Activated T-cell treated with anti-CD3 and anti-CD28 coated beads, Interleukin-2, amount 50 U/mL, for 4 hours (primary cell): ENCODE measurements at regions not wholly inside any gene's neighbourhood (a gene's known extent, or its start where the extent isn't known, plus 50 kb on each side); places are given as distances from the start of the nearest gene placed in this dataset.

Experiments used
- ATAC-seq, 2 donors: fragments of 200-7000 bp; cut with Tn5 transposase; one replicate each; pipeline ENCODE4 v1.10.0; 2021
- DNase-seq: peaks from one replicate; pipeline ENCODE4 v3.0.0-alpha.2; 2020
- H3K27me3 Mint-ChIP-seq: one replicate; pipeline ENCODE4 v1.8.0; 2021; ENCODE audit warnings: low read depth, mixed read lengths
- H3K36me3 Mint-ChIP-seq: one replicate; pipeline ENCODE4 v1.8.0; 2022; ENCODE audit warnings: mixed read lengths; ENCODE audit not compliant: insufficient read depth
- H3K4me1 Mint-ChIP-seq: one replicate; pipeline ENCODE4 v1.8.0; 2021; ENCODE audit warnings: low read depth, mixed read lengths
- H3K4me3 Mint-ChIP-seq: one replicate; pipeline ENCODE4 v1.8.0; 2021; ENCODE audit warnings: mild to moderate bottlenecking, moderate library complexity, mixed read lengths
- H3K9me3 Mint-ChIP-seq: one replicate; pipeline ENCODE4 v1.8.0; 2021; ENCODE audit warnings: mixed read lengths

DNA sequence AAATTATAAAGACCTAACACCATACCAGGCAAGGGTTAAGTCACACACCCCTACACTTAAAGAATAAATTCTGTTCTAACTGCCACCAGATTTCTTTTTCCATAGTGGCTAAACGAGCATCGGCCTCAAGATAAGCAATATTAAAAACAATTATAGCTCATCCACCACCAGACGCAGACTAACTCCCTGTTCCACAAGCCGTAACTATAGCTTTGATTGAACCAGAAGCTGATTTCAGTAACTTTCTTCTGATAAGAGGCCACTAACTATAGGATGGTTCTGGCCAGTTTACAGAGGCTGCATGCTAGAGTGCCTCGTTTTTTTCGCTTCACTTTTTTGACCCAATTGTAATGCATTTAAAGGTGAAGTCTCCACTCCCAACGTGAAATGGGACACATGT, 238.8 kb downstream of the MRPL39 start:
- DNase-seq (no peak), ATAC-seq (no peak)
- Mint-ChIP-seq H3K4me3 (no peak overlapping the region), H3K4me1 (no peaks in the 10 kb centered on the region), H3K9me3 (no peaks in the 10 kb centered on the region), H3K36me3 (no peaks in the 10 kb centered on the region), H3K27me3 (no peaks in the 10 kb centered on the region)

DNA sequence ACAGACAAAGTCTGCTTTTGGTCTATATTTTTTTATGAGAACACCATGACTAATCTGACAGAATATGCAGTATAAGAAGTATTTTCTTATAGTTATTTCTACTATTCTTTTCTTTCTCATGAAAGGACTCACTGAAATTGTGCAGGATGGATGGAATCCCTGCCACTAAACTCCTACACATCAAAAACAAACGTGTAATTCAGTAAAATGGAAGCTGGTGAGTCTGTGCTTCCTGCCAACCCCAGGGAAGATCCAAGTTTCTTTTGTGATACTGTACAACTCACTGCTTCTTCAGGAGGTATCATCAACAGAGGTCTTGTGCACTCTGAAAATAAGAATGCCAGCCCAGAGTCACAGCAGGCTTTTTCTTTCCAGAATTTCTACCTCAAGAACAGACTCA, 241.2 kb downstream of the MRPL39 start:
- Mint-ChIP-seq H3K4me3 (no peak overlapping the region), H3K9me3 (no peaks in the 10 kb centered on the region), H3K4me1 (peaks cover 6% of the 10 kb centered on the region), H3K27me3 (no peaks in the 10 kb centered on the region), H3K36me3 (no peaks in the 10 kb centered on the region)
- no peak for DNase-seq
- no peak for ATAC-seq

DNA sequence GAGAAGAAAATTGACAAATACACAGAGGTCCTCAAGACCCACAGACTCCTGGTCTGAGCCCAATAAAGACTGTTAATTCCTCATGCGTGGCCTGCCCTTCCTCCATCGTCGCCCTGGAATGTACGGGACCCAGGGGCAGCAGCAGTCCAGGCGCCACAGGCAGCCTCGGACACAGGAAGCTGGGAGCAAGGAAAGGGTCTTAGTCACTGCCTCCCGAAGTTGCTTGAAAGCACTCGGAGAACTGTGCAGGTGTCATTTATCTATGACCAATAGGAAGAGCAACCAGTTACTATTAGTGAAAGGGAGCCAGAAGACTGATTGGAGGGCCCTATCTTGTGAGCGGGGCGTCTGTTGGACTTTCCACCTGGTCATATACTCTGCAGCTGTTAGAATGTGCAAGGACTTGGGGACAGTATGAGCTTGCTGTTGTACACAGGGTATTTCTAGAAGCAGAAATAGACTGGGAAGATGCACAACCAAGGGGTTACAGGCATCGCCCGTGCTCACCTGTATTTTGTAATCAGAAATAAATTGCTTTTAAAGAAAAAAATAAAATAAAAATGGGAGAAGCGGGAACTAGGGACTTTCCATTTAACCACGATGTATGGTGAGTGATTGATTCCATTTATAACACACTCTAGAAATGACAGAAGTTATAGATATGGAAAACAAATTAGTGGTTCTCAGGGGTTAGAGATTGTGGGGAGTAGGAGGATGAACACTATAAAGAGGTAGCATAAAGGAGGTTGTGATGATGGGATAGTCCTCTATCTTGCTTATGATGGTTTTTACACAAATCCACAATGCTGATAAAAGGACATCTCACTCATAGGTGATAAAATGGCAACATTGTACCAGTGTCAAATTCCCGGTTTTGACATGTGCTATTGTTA, 244.7 kb downstream of the MRPL39 start:
- ATAC-seq: peak; percentile 64 to 79
- Mint-ChIP-seq H3K4me3 (no peak overlapping the region), H3K4me1 (peaks cover 9% of the 10 kb centered on the region), H3K9me3 (no peaks in the 10 kb centered on the region), H3K27me3 (no peaks in the 10 kb centered on the region), H3K36me3 (no peaks in the 10 kb centered on the region)
- DNase-seq: no peak

DNA sequence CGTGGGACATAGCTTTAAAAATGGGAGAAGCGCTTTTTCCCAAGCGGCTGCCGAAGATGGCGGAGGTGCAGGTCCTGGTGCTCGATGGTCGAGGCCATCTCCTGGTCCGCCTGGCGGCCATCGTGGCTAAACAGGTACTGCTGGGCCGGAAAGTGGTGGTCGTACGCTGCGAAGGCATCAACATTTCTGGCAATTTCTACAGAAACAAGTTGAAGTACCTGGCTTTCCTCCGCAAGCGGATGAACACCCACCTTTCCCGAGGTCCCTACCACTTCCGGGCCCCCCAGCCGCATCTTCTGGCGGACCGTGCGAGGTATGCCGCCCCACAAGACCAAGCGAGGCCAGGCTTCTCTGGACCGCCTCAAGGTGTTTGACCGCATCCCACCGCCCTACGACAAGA, 245.5 kb downstream of the MRPL39 start:
- DNase-seq (no peak), ATAC-seq (no peak)
- H3K4me3 Mint-ChIP-seq: no peak overlapping the region
- peaks cover 14% of the 10 kb centered on the region for H3K4me1 Mint-ChIP-seq
- H3K9me3 Mint-ChIP-seq: no peaks in the 10 kb centered on the region
- no peaks in the 10 kb centered on the region for H3K27me3 Mint-ChIP-seq
- no peaks in the 10 kb centered on the region for H3K36me3 Mint-ChIP-seq

DNA sequence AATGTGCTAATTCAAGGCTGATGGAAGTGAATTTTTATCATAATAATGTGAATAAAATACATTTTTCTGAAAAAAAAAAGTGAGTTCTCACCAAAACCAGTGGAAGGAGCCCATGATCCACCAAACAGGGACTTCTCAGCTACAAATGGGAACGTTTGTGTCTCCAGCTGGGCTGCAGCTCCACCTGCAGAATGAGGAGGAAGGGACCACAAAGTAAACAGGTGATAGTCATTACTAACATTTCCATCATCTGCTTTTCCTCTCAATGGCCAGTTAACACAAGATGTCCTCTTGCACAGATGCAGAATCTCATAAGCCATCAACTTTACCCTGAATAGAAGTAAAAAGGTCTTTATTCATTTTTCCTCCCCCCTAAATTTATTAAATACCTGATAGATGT, 246.2 kb downstream of the MRPL39 start:
- Mint-ChIP-seq H3K4me3 (no peak overlapping the region), H3K4me1 (peaks cover 14% of the 10 kb centered on the region), H3K27me3 (no peaks in the 10 kb centered on the region), H3K36me3 (no peaks in the 10 kb centered on the region), H3K9me3 (no peaks in the 10 kb centered on the region)
- DNase-seq (no peak), ATAC-seq (no peak)

DNA sequence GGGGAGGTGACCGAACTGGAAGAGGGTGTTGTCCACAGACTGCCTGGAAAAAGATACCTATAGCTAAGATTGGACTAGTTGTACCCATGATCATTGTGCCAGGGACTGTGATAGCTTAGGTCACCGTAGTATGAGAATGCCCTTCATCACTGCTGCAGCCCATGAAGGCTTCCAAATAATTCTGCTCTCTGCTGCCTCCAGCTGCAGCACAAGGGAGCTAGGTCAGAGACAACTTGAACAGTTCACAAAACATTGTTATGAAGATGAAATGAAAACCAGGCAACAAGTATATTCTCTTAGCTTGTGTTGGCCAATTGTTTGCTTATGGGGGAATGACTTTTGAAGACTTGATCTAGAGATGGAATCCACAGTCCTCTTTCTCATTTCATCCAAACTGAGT, 246.7 kb downstream of the MRPL39 start:
- no peak for DNase-seq
- Mint-ChIP-seq H3K4me3 (no peak overlapping the region), H3K9me3 (no peaks in the 10 kb centered on the region), H3K27me3 (no peaks in the 10 kb centered on the region), H3K4me1 (peaks cover 14% of the 10 kb centered on the region), H3K36me3 (no peaks in the 10 kb centered on the region)
- peak; percentile 39 to 41 for ATAC-seq

DNA sequence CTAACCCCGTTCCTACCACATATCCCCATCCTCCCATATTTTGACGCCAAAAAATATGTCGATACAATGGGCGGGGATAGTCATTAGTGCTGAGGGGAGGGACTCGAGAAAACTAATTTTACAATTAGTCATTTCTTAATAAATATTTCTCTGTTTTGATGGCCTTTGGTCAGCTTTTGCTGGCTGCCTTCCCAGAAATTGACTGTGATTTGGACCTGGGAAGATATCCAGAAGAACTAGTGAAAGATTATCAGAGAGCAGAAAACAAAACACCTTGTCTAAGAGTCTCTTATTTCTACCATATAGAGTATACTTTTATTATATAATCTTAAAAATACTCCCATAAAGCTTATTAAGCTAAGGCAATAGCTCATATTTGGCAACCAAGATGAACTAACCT, 247.6 kb downstream of the MRPL39 start:
- Mint-ChIP-seq H3K9me3 (no peaks in the 10 kb centered on the region), H3K36me3 (no peaks in the 10 kb centered on the region), H3K4me3 (no peak overlapping the region), H3K4me1 (peaks cover 14% of the 10 kb centered on the region), H3K27me3 (no peaks in the 10 kb centered on the region)
- no peak for DNase-seq
- no peak for ATAC-seq

DNA sequence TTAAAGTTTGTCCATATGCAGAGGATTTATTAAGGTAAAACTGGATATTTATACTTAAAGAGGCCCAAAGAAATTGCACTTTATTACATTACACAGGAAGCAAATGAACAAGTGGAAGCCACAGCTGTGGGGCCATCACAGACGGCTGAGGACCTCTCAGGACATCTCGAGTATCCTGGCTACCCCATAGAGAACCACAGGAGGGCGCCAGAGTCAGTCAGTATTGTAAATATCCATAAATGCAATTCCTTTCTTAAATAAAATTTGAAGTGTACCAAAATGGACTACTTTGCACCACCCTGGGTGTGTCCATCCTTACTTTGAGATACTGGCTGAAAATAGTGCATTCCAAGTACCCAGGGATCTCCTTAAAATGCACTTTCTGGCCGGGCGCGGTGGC, 257.2 kb downstream of the MRPL39 start:
- ATAC-seq: no peak
- DNase-seq: no peak
- Mint-ChIP-seq H3K9me3 (no peaks in the 10 kb centered on the region), H3K36me3 (no peaks in the 10 kb centered on the region), H3K27me3 (peaks cover 14% of the 10 kb centered on the region), H3K4me3 (no peak overlapping the region), H3K4me1 (no peaks in the 10 kb centered on the region)

DNA sequence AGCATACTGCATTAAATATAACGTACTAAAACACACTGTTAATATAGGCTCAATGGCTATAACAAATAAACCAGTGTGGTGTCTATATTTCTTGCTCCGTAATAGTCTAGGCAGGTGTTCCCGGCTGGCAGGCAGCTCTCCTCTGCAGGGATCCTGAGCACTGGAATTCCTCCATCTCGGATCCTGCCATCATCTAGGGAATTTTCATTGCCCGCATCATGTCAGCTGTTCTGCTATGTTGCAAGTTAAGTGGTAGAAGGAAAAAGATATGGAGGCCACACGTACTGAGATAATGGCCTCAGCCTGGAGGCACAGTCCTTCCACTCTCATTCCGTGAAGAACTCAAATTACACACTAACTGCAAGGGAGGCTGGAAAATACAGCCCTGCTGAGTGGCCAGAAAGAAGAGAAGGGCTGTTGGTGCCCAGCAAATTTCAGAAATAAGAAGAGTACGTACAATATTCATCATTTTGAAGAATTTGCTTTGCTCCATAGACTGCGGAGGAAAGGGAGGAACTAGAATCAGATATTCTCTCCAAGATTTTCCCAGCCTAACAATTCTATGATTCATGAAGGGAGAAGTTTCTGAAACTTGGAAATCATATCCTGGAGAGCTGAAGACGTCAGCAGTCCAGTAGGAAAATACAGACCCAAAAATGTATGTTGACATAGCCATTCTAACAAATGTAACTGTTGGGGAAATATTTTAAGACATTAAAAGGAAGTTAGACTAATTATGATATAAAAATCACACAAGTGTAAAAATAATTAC, 263.3 kb downstream of the MRPL39 start:
- no peaks in the 10 kb centered on the region for H3K9me3 Mint-ChIP-seq
- H3K36me3 Mint-ChIP-seq: no peaks in the 10 kb centered on the region
- no peak for ATAC-seq
- peaks cover 18% of the 10 kb centered on the region for H3K27me3 Mint-ChIP-seq
- DNase-seq: no peak
- H3K4me3 Mint-ChIP-seq: no peak overlapping the region
- H3K4me1 Mint-ChIP-seq: no peaks in the 10 kb centered on the region

DNA sequence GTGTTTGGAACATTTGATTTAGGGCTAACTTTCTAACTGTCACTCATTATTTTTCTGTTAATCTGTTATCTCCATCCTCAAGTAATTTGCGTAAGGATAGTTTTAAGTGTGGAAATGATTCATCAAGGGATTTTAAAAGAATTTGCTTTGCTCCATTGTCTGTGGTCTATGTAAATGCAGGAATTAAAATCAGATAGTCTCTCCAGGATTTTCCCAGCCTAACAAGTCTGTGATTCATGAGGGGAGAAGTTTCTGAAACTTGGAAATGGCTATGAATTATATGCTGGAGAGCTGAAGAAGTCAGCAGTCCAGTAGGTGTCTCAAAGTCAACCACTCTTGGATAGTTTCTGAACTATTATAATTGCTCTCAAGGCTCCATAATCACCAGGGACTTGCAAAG, 264.5 kb downstream of the MRPL39 start:
- no peaks in the 10 kb centered on the region for H3K36me3 Mint-ChIP-seq
- DNase-seq (no peak), ATAC-seq (no peak)
- no peaks in the 10 kb centered on the region for H3K4me1 Mint-ChIP-seq
- no peak overlapping the region for H3K4me3 Mint-ChIP-seq
- H3K9me3 Mint-ChIP-seq: no peaks in the 10 kb centered on the region
- peaks cover 15% of the 10 kb centered on the region for H3K27me3 Mint-ChIP-seq

DNA sequence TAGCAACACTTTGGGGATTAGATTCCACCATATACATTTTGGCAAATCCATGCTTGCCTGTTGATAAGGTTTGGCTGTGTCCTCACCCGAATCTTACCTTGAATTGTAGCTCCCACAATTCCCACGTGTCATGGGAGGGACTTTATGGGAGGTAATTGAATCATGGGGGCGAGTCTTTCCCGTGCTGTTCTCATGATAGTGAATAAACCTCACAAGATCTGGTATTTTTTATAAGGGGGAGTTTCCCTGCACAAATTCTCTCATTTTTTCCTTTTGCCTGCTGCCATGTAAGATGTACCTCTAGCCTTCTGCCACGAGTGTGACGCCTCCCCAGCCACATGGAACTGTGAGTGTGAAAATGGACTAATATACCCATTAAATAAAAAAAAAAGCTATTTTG, 265.3 kb downstream of the MRPL39 start:
- no peak overlapping the region for H3K4me3 Mint-ChIP-seq
- no peaks in the 10 kb centered on the region for H3K36me3 Mint-ChIP-seq
- no peaks in the 10 kb centered on the region for H3K9me3 Mint-ChIP-seq
- no peak for DNase-seq
- no peak for ATAC-seq
- peaks cover 9% of the 10 kb centered on the region for H3K27me3 Mint-ChIP-seq
- no peaks in the 10 kb centered on the region for H3K4me1 Mint-ChIP-seq

DNA sequence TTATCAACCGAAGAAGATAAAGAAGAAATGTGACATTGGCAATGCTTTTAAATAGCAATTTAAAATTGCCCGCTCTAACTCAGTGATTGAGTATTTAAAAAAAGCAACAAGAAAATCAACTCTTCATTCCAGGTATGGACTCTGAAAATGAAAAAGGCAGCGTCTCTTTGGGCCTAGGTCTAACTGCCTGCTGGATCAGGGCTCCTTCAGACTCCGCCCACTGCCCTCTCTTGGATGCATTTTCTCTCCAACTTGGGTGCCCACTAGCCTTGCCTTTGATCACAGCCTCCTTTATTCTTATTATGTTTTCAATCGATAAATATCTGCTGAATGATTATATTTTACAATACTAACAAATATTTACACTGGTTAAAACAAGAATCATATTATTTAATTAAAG, 268.9 kb downstream of the MRPL39 start:
- Mint-ChIP-seq H3K36me3 (no peaks in the 10 kb centered on the region), H3K4me1 (no peaks in the 10 kb centered on the region), H3K9me3 (peaks cover 6% of the 10 kb centered on the region), H3K27me3 (peaks cover 2% of the 10 kb centered on the region), H3K4me3 (no peak overlapping the region)
- no peak for ATAC-seq
- no peak for DNase-seq

DNA sequence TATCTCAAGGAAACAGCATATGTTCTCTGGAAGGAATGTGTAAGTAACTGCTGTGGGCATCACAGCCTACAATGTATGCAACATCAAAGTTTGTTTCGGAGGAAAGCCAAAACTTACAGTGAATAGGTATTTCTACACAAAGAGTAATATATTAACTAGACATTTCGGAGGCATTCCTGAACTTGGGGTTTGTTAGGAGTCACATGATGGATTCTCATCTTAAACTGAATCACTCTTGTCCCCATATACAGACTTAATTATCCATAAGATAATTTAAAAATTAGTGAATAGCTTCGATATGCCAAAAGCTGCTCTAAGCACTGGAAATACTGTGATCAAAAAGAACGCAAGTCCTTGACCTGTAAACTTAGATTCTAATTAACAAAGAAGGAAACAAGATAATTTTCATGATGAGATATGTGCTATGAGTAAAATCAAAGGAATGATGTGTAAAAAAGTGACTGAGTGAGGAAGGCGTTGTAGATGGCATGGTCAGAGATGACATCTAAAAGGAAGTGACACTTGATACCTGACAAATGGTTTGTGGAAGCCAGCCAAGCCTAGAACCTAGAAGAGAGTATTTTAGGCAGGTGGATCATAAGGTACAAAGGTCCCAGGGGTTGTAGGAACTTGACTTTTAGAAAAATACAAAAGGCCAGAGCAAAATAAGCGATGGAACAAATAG, 273.1 kb downstream of the MRPL39 start:
- no peak for ATAC-seq
- H3K4me3 Mint-ChIP-seq: no peak overlapping the region
- DNase-seq: no peak
- H3K4me1 Mint-ChIP-seq: no peaks in the 10 kb centered on the region
- peaks cover 6% of the 10 kb centered on the region for H3K9me3 Mint-ChIP-seq
- H3K27me3 Mint-ChIP-seq: no peaks in the 10 kb centered on the region
- no peaks in the 10 kb centered on the region for H3K36me3 Mint-ChIP-seq

DNA sequence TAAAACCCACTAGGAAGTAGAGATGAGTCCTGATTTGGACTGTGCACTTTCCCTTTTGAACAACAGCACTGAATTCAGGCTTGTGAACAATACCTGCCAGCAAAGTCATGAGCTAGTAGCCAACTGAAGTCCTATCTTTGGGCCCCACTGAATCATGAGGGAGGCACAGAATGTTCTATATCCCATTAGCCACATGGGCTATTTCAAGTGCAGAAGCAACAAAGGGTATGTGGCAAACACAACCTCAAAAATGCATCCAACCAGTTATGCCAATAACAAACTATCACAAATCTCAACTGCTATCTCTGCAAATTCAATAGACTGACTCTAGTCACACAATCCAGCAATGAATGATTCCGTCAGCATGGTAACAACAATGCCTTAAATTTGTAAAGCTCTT, 276.0 kb downstream of the MRPL39 start:
- no peak for DNase-seq
- ATAC-seq: no peak
- no peaks in the 10 kb centered on the region for H3K36me3 Mint-ChIP-seq
- H3K9me3 Mint-ChIP-seq: peaks cover 6% of the 10 kb centered on the region
- H3K27me3 Mint-ChIP-seq: no peaks in the 10 kb centered on the region
- H3K4me3 Mint-ChIP-seq: no peak overlapping the region
- no peaks in the 10 kb centered on the region for H3K4me1 Mint-ChIP-seq
